ENCODE measurements at regions not wholly inside any gene's neighbourhood (a gene's known extent, or its start where the extent isn't known, plus 50 kb on each side); places are given as distances from the start of the nearest gene placed in this dataset.
"Not testable (repeated sequence)": the region's sequence is repeated elsewhere in the genome, so short reads cannot be mapped to it uniquely, and the experiment has no call there.

GRCh38 chr10:62938672-62939071 is 122.5 kb upstream of the EGR2 start:
- Histone ChIP-seq H3K4me3 (no peak overlapping the region), H3K27ac (no peak overlapping the region)

- no peak overlapping the region for H3K27ac ChIP-seq
These were observed 121.5 kb upstream of the EGR2 start for GRCh38 chr10:62937674-62938073.

GRCh38 chr10:62935022-62935421 is 118.9 kb upstream of the EGR2 start:
- H3K4me3 ChIP-seq = no peak overlapping the region
- no peak overlapping the region for H3K27ac ChIP-seq

More at GRCh38 chr10:62937674-62938073, 121.5 kb upstream of the EGR2 start:
- no peak overlapping the region for H3K4me3 ChIP-seq

GRCh38 chr10:62934258-62934657 is 118.1 kb upstream of the EGR2 start:
- Histone ChIP-seq H3K27ac (peak overlapping the region in 2 of 21 experiments; percentile 8 to 42), H3K4me3 (no peak overlapping the region)

GRCh38 chr10:62928763-62929162 is 112.6 kb upstream of the EGR2 start:
- not testable (repeated sequence) for H3K27ac ChIP-seq, H3K4me3 ChIP-seq

- Histone ChIP-seq H3K27ac (no peak overlapping the region), H3K4me3 (no peak overlapping the region)
These were observed 110.2 kb upstream of the EGR2 start for GRCh38 chr10:62926407-62926806.

GRCh38 chr10:62924344-62924748 is 108.2 kb upstream of the EGR2 start:
- no peak overlapping the region for H3K4me3 ChIP-seq
- H3K27ac ChIP-seq = peak overlapping the region in 2 of 21 experiments; percentile 5 to 27

GRCh38 chr10:62919776-62920175 is 103.6 kb upstream of the EGR2 start:
- no peak overlapping the region for H3K4me3 ChIP-seq

GRCh38 chr10:62917475-62918238 is 101.5 kb upstream of the EGR2 start:
- H3K27ac ChIP-seq = peak overlapping the region in 5 of 21 experiments; percentile 2 to 69 (median 43)
- H3K4me3 ChIP-seq = no peak overlapping the region

More at GRCh38 chr10:62919776-62920175, 103.6 kb upstream of the EGR2 start:
- H3K27ac ChIP-seq = peak overlapping the region in 1 of 21 experiments; percentile 7

GRCh38 chr10:62916141-62916603 is 100.0 kb upstream of the EGR2 start:
- Histone ChIP-seq H3K4me3 (no peak overlapping the region), H3K27ac (peak overlapping the region in 8 of 21 experiments; percentile 2 to 77 (median 54))

GRCh38 chr10:62915158-62915557 is 99.0 kb upstream of the EGR2 start:
- H3K27ac ChIP-seq = peak overlapping the region in 3 of 21 experiments; percentile 13 to 18 (median 16)
- no peak overlapping the region for H3K4me3 ChIP-seq

- Histone ChIP-seq H3K27ac (peak overlapping the region in 6 of 21 experiments; percentile 23 to 68 (median 38)), H3K4me3 (no peak overlapping the region)
These were observed 95.9 kb upstream of the EGR2 start for GRCh38 chr10:62912086-62912485.

- Histone ChIP-seq H3K4me3 (no peak overlapping the region), H3K27ac (peak overlapping the region in 9 of 21 experiments; percentile 3 to 74 (median 31))
These were observed 95.2 kb upstream of the EGR2 start for GRCh38 chr10:62911210-62911963.

GRCh38 chr10:62907470-62908212 is 91.5 kb upstream of the EGR2 start:
- Histone ChIP-seq H3K27ac (no peak overlapping the region), H3K4me3 (no peak overlapping the region)

GRCh38 chr10:62904281-62904875 is 88.2 kb upstream of the EGR2 start:
- H3K27ac ChIP-seq = peak overlapping the region in 5 of 21 experiments; percentile 33 to 67 (median 48)
- H3K4me3 ChIP-seq = no peak overlapping the region

- H3K27ac ChIP-seq = peak overlapping the region in 4 of 21 experiments; percentile 12 to 52 (median 26)
- no peak overlapping the region for H3K4me3 ChIP-seq
These were observed 87.7 kb upstream of the EGR2 start for GRCh38 chr10:62903828-62904227.

- peak overlapping the region in 2 of 21 experiments; percentile 30 to 51 for H3K27ac ChIP-seq
These were observed 84.8 kb upstream of the EGR2 start for GRCh38 chr10:62900829-62901571.

GRCh38 chr10:62899311-62899710 is 83.1 kb upstream of the EGR2 start:
- Histone ChIP-seq H3K27ac (no peak overlapping the region), H3K4me3 (no peak overlapping the region)

More at GRCh38 chr10:62900829-62901571, 84.8 kb upstream of the EGR2 start:
- no peak overlapping the region for H3K4me3 ChIP-seq

- Histone ChIP-seq H3K4me3 (no peak overlapping the region), H3K27ac (no peak overlapping the region)
These were observed 78.9 kb upstream of the EGR2 start for GRCh38 chr10:62895063-62895462.

Data from skin epidermis (tissue), 12 donors.